ENCODE measurements at regions not wholly inside any gene's neighbourhood (a gene's known extent, or its start where the extent isn't known, plus 50 kb on each side); places are given as distances from the start of the nearest gene placed in this dataset.
A peak's percentile ranks its signal among the peaks of the same experiment; 100 is the strongest.

DNA sequence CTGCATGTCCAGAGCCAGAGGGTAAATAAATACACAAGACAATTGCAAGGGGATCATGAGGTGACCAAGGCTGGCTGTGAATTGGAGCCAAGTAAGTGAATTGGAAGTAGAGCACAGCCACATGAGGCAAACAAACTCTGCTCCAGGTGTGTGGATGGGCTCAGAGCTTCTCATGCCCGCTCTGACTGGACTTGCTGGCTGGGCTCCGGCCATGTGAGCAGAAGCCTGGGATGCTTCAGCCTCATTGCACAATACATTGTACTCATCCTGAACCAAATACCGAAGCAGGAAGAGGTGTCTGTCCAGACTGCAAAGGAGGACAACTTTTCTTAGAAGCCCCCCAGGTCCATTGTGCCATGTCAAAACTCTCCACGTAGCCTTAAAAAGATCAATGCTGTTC lies 193.0 kb downstream of the TTC8 start:
- intact Hi-C loops (cut with DNase I): no loop called here
- TF ChIP-seq, protein P1, sequence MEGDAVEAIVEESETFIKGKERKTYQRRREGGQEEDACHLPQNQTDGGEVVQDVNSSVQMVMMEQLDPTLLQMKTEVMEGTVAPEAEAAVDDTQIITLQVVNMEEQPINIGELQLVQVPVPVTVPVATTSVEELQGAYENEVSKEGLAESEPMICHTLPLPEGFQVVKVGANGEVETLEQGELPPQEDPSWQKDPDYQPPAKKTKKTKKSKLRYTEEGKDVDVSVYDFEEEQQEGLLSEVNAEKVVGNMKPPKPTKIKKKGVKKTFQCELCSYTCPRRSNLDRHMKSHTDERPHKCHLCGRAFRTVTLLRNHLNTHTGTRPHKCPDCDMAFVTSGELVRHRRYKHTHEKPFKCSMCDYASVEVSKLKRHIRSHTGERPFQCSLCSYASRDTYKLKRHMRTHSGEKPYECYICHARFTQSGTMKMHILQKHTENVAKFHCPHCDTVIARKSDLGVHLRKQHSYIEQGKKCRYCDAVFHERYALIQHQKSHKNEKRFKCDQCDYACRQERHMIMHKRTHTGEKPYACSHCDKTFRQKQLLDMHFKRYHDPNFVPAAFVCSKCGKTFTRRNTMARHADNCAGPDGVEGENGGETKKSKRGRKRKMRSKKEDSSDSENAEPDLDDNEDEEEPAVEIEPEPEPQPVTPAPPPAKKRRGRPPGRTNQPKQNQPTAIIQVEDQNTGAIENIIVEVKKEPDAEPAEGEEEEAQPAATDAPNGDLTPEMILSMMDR (IDR thresholded peaks at IDR 0.05): no peak
- no peak overlapping the region for H3K4me3 ChIP-seq
- peaks cover 0 to 4% (median 0%) of the 10 kb centered on the region in 3 donors for H3K4me1 ChIP-seq
- FAIRE-seq (no peak), DNase-seq (no peak), ATAC-seq (no peak)
- H3K27ac ChIP-seq: no peak overlapping the region
- no peaks in the 10 kb centered on the region for H3K36me3 ChIP-seq
- H3K27me3 ChIP-seq: no peaks in the 10 kb centered on the region
- whole genome bisulfite sequencing, 2 donors: 86 to 90% methylated on average over 4 of the region's 4 CpGs
- H3K9me3 ChIP-seq: no peaks in the 10 kb centered on the region

DNA sequence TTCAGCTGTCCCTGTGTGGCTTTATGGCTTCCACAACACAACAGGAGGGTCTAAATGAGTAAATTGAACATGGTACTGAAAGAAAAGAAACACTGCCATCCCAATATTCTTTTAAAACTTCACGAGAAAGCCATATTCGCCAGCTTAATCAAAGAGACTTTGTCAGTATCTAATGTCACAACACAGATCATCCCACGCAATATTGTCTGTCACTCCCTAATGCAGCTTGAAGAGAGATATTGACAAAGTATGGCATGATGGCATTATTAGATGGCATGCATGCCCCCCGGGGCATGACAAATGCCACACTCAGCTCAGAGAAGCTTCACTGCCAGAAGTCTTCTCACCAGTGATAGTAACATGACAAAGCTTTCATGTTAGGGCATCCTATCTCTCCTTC lies 197.8 kb downstream of the TTC8 start:
- no peak for DNase-seq
- no peaks in the 10 kb centered on the region for H3K27me3 ChIP-seq
- H3K27ac ChIP-seq: no peak overlapping the region
- H3K9me3 ChIP-seq: no peaks in the 10 kb centered on the region
- intact Hi-C loops (cut with DNase I): no loop called here
- 74 to 88% methylated on average over 4 of the region's 4 CpGs for WGBS, 2 donors
- H3K4me1 ChIP-seq: peaks cover 6 to 7% (median 6%) of the 10 kb centered on the region in 3 donors
- no peak overlapping the region for H3K4me3 ChIP-seq
- TF ChIP-seq, protein P1 (IDR thresholded peaks at IDR 0.05): no peak
- no peak for FAIRE-seq
- no peaks in the 10 kb centered on the region for H3K36me3 ChIP-seq
- ATAC-seq: no peak

DNA sequence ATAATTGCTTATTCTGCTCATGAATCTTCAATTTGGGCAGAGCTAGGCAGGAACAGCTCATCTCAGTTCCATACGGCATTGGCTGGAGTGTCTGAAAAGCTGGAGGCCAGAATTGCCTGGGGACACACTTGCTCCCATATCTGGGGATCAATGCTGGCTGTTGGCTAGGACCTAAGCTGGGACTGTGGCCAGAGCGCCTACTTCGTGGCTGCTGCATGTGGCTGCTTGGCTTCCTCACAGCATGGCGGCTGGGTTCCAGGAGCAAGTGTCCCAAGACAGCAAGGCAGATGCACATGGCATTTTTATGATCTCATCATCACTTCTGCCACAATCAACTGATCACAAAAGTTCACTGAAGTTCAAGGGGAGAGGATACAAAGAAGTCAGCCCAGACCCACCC lies 200.2 kb downstream of the TTC8 start:
- no peak for FAIRE-seq
- DNase-seq: no peak
- Histone ChIP-seq H3K27me3 (no peaks in the 10 kb centered on the region), H3K27ac (no peak overlapping the region), H3K9me3 (no peaks in the 10 kb centered on the region), H3K4me3 (no peak overlapping the region), H3K4me1 (peaks cover 6 to 11% (median 9%) of the 10 kb centered on the region in 3 donors), H3K36me3 (no peaks in the 10 kb centered on the region)
- ATAC-seq: no peak
- WGBS, 2 donors: 81 to 87% methylated on average over 4 of the region's 4 CpGs
- intact Hi-C loops (cut with DNase I): loop anchor here in 2 of 3 donors (5.0 kb wide), 2 partner anchors 888 to 893 kb away; no protein-coding TSS in a partner anchor
- TF ChIP-seq, protein P1 (IDR thresholded peaks at IDR 0.05): no peak

DNA sequence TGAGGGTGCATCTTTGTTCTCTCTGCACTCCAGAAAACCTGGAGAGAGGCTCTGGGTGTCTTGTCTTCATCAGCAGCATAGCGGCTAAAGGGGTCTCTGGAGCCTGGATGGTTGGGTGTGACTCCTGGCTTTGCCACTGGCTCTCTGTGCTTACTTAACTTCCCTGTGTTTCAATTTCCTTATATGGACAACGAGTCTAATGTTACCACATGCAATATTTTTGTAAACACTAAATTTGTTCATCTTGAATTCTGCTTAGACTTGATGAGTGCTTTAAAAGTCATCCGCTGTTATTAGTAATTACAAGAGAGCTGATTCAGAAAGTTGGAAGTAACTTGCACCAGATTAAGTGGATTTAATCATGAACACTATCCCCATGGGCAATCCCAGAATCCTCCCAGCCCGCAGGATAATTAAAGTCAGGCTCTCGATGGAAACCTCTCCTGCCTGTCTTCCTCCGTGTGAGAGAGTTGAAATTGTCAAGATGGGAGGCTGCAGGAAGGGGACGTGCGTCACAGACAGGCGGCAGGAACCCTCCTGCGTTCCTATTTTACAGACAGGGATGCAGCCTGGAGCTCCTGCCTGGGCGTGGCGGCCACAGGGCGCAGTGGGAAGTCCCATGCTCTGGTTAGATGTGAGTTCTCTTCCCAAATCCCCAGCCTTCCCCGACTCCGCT lies 201.2 kb downstream of the TTC8 start:
- ATAC-seq: peak in 1 of 4 donors; percentile 12
- DNase-seq: no peak
- Histone ChIP-seq H3K4me1 (peaks cover 6 to 11% (median 9%) of the 10 kb centered on the region in 3 donors), H3K36me3 (no peaks in the 10 kb centered on the region), H3K27me3 (no peaks in the 10 kb centered on the region), H3K27ac (no peak overlapping the region), H3K4me3 (no peak overlapping the region), H3K9me3 (no peaks in the 10 kb centered on the region)
- intact Hi-C loops (cut with DNase I): loop anchor here in 2 of 3 donors (5.0 kb wide), 2 partner anchors 887 to 892 kb away; no protein-coding TSS in a partner anchor
- no peak for FAIRE-seq
- 73 to 77% methylated on average over 15 of the region's 15 CpGs for WGBS, 2 donors
- TF ChIP-seq, protein P1 (IDR thresholded peaks at IDR 0.05): no peak

All from pancreas (tissue), 10 donors.